A549 (cell line): ENCODE measurements at regions not wholly inside any gene's neighbourhood (a gene's known extent, or its start where the extent isn't known, plus 50 kb on each side); places are given as distances from the start of the nearest gene placed in this dataset.

Experiments used
- FOSL2 ChIP-seq, 2 experiments: fragments of 450-650 bp in 1 of 2; fragments of >200 bp in 1 of 2; sonication (Bioruptor Twin) in 1 of 2; formaldehyde crosslinking; IDR thresholded peaks; 2 replicates each; pipeline versions ENCODE4 v1.5.0 to v1.6.1; 2016 to 2020; ENCODE audit warnings: mild to moderate bottlenecking in 1 of 2, moderate library complexity in 1 of 2
- POLR2A ChIP-seq: IDR thresholded peaks from 2 replicates; pipeline ENCODE4 v1.6.1; 2012; ENCODE audit warnings: mild to moderate bottlenecking, low read length
- RAD21 ChIP-seq, 2 experiments: fragments of >200 bp in 1 of 2; sonication (Bioruptor Twin) in 1 of 2; formaldehyde crosslinking in 1 of 2; IDR thresholded peaks in 1 of 2; conservative IDR thresholded peaks in 1 of 2; 2 replicates in 1 of 2; 3 replicates in 1 of 2; pipeline ENCODE4 v1.6.1; 2012 to 2018; ENCODE audit warnings: inconsistent platforms in 1 of 2
- TF ChIP-seq, protein P1 (sequence below): fragments of >200 bp; sonication (Bioruptor Twin); formaldehyde crosslinking; IDR thresholded peaks from 3 replicates; pipeline ENCODE4 v1.5.1; 2016
- TF ChIP-seq, protein P2 (sequence below): fragments of 150-350 bp; IDR thresholded peaks from 2 replicates; pipeline ENCODE4 v1.6.1; 2014; ENCODE audit warnings: low read depth, mild to moderate bottlenecking, low read length
- TF ChIP-seq, protein P3 (sequence below): IDR thresholded peaks from 2 replicates; pipeline ENCODE4 v1.6.1; 2012

DNA sequence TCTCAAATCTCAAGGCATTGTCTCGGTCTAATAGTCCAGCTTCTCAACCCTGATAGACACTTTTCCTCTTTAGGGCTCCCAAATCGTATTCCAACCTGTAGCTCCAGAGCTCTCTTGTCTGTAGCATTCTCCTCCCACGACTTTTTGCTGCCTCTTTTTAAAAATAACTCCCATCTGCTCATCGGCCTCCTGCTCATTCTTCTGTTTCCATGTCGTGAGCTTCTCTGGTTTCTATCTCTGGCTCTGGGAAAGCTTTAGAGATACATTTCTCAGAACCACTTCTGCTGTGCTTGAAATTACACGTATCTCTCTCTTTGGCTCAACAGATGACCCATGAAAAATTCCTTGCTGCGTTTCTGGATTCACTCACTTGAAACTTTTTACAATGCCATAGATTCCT lies 609.6 kb upstream of the C16orf82 start:
- TF ChIP-seq, protein P1, sequence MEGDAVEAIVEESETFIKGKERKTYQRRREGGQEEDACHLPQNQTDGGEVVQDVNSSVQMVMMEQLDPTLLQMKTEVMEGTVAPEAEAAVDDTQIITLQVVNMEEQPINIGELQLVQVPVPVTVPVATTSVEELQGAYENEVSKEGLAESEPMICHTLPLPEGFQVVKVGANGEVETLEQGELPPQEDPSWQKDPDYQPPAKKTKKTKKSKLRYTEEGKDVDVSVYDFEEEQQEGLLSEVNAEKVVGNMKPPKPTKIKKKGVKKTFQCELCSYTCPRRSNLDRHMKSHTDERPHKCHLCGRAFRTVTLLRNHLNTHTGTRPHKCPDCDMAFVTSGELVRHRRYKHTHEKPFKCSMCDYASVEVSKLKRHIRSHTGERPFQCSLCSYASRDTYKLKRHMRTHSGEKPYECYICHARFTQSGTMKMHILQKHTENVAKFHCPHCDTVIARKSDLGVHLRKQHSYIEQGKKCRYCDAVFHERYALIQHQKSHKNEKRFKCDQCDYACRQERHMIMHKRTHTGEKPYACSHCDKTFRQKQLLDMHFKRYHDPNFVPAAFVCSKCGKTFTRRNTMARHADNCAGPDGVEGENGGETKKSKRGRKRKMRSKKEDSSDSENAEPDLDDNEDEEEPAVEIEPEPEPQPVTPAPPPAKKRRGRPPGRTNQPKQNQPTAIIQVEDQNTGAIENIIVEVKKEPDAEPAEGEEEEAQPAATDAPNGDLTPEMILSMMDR = no peak
- no peak for TF ChIP-seq POLR2A
- no peak for TF ChIP-seq RAD21 (conservative IDR thresholded peaks at IDR 0.05 in 1 of 2, IDR thresholded peaks at IDR 0.05 in 1 of 2)
- TF ChIP-seq FOSL2 (IDR thresholded peaks at IDR 0.05) = no peak
- TF ChIP-seq FOSL2 (CRISPR knock-in tag; IDR thresholded peaks at IDR 0.05) = no peak
- TF ChIP-seq, protein P2, sequence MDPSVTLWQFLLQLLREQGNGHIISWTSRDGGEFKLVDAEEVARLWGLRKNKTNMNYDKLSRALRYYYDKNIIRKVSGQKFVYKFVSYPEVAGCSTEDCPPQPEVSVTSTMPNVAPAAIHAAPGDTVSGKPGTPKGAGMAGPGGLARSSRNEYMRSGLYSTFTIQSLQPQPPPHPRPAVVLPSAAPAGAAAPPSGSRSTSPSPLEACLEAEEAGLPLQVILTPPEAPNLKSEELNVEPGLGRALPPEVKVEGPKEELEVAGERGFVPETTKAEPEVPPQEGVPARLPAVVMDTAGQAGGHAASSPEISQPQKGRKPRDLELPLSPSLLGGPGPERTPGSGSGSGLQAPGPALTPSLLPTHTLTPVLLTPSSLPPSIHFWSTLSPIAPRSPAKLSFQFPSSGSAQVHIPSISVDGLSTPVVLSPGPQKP = no peak
- TF ChIP-seq, protein P3, sequence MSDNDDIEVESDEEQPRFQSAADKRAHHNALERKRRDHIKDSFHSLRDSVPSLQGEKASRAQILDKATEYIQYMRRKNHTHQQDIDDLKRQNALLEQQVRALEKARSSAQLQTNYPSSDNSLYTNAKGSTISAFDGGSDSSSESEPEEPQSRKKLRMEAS = no peak
